GM23338 (cell line): ENCODE measurements at regions not wholly inside any gene's neighbourhood (a gene's known extent, or its start where the extent isn't known, plus 50 kb on each side); places are given as distances from the start of the nearest gene placed in this dataset.

Experiments used
- ATAC-seq: fragments of 200-7000 bp; cut with Tn5 transposase; 3 replicates; pipeline ENCODE4 v1.9.1; 2020
- DNase-seq: peaks from one replicate; pipeline ENCODE4 v3.0.0-alpha.2; 2015; ENCODE audit warnings: low spot score
- H2AFZ ChIP-seq: fragments of 200-600 bp; sonication (generic); 2 replicates; pipeline ENCODE4 v1.8.0; 2016; ENCODE audit warnings: antibody characterized with exemption, mild to moderate bottlenecking, moderate library complexity
- H3F3A ChIP-seq: fragments of 200-600 bp; sonication (generic); replicated peaks from 2 replicates; pipeline ENCODE4 v1.8.0; 2017; ENCODE audit warnings: antibody characterized with exemption, mixed run types, low read depth
- H3K27ac ChIP-seq: fragments of 200-600 bp; sonication (generic); 2 replicates; pipeline ENCODE4 v1.6.1; 2016; ENCODE audit warnings: low read depth
- H3K27me3 ChIP-seq: fragments of 200-600 bp; sonication (generic); 2 replicates; pipeline ENCODE4 v1.8.0; 2016; ENCODE audit warnings: mild to moderate bottlenecking, mixed run types, moderate library complexity; ENCODE audit not compliant: insufficient read depth
- H3K36me3 ChIP-seq: fragments of 200-600 bp; sonication (generic); 2 replicates; pipeline ENCODE4 v1.8.0; 2016; ENCODE audit warnings: mild to moderate bottlenecking; ENCODE audit not compliant: insufficient read depth
- H3K4me1 ChIP-seq: fragments of 200-600 bp; sonication (generic); 2 replicates; pipeline ENCODE4 v1.8.0; 2016; ENCODE audit warnings: mild to moderate bottlenecking, moderate library complexity; ENCODE audit not compliant: insufficient read depth
- H3K4me2 ChIP-seq: fragments of 200-600 bp; sonication (generic); 2 replicates; pipeline ENCODE4 v1.7.1; 2017; ENCODE audit warnings: mixed run types
- H3K4me3 ChIP-seq: fragments of 200-600 bp; sonication (generic); 2 replicates; pipeline ENCODE4 v1.6.1; 2016; ENCODE audit warnings: mixed run types
- H3K79me2 ChIP-seq: fragments of 200-600 bp; sonication (generic); replicated peaks from 2 replicates; pipeline ENCODE4 v1.8.0; 2017; ENCODE audit warnings: mild to moderate bottlenecking; ENCODE audit not compliant: insufficient read depth
- H3K9me2 ChIP-seq: fragments of 200-600 bp; sonication (generic); 2 replicates; pipeline ENCODE4 v1.8.0; 2017; ENCODE audit not compliant: insufficient read depth
- H4K20me1 ChIP-seq: fragments of 200-600 bp; sonication (generic); replicated peaks from 2 replicates; pipeline ENCODE4 v1.8.0; 2017; ENCODE audit warnings: mild to moderate bottlenecking; ENCODE audit not compliant: insufficient read depth
- H3K27ac Mint-ChIP-seq: 2 replicates; pipeline ENCODE4 v1.8.0; 2020; ENCODE audit warnings: inconsistent platforms, mild to moderate bottlenecking, moderate library complexity, mixed read lengths
- H3K27me3 Mint-ChIP-seq: 3 replicates; pipeline ENCODE4 v1.8.0; 2022; ENCODE audit warnings: low read depth, mild to moderate bottlenecking, moderate library complexity, mixed read lengths, inconsistent platforms; ENCODE audit not compliant: insufficient read depth, poor library complexity
- H3K36me3 Mint-ChIP-seq: 3 replicates; pipeline ENCODE4 v1.8.0; 2021; ENCODE audit warnings: low read depth, mild to moderate bottlenecking, inconsistent platforms, moderate library complexity, mixed read lengths
- H3K4me1 Mint-ChIP-seq: 3 replicates; pipeline ENCODE4 v1.8.0; 2020; ENCODE audit warnings: mild to moderate bottlenecking, inconsistent platforms, mixed read lengths
- H3K4me3 Mint-ChIP-seq: 3 replicates; pipeline ENCODE4 v1.8.0; 2021; ENCODE audit warnings: moderate library complexity, mild to moderate bottlenecking, inconsistent platforms, mixed read lengths
- H3K9me3 Mint-ChIP-seq: 3 replicates; pipeline ENCODE4 v1.8.0; 2020; ENCODE audit warnings: moderate library complexity, mild to moderate bottlenecking, inconsistent platforms, mixed read lengths
- EZH2 ChIP-seq: fragments of 200-600 bp; sonication (generic); IDR thresholded peaks from one replicate; pipeline ENCODE4 v1.8.0; 2017; ENCODE audit warnings: antibody characterized with exemption, mild to moderate bottlenecking, low read depth; ENCODE audit not compliant: unreplicated experiment
- EZH2phosphoT487 ChIP-seq: fragments of 200-600 bp; sonication (generic); IDR thresholded peaks from one replicate; pipeline ENCODE4 v1.8.1; 2018; ENCODE audit warnings: antibody characterized with exemption; ENCODE audit not compliant: unreplicated experiment
- JUNB ChIP-seq: IDR thresholded peaks from one replicate; pipeline ENCODE4 v1.6.1; 2016; ENCODE audit warnings: antibody characterized with exemption; ENCODE audit not compliant: unreplicated experiment
- NANOG ChIP-seq: IDR thresholded peaks from 2 replicates; pipeline ENCODE4 v1.6.1; 2016; ENCODE audit warnings: antibody characterized with exemption, borderline replicate concordance
- POLR2AphosphoS5 ChIP-seq: IDR thresholded peaks from 2 replicates; pipeline ENCODE4 v1.6.1; 2016; ENCODE audit warnings: antibody characterized with exemption, low read depth
- REST ChIP-seq: IDR thresholded peaks from one replicate; pipeline ENCODE4 v1.6.1; 2018; ENCODE audit warnings: antibody characterized with exemption; ENCODE audit not compliant: unreplicated experiment
- STAT1 ChIP-seq: IDR thresholded peaks from one replicate; pipeline ENCODE4 v1.6.1; 2016; ENCODE audit warnings: antibody characterized with exemption; ENCODE audit not compliant: unreplicated experiment
- ZNF114 ChIP-seq: fragments of 250-450 bp; sonication (Bioruptor Pico); IDR thresholded peaks from 2 replicates; pipeline ENCODE4 v1.5.0; 2020; ENCODE audit warnings: mild to moderate bottlenecking, moderate library complexity
- TF ChIP-seq, protein P1 (sequence below), 2 experiments: fragments of 200-600 bp in 1 of 2; sonication (generic) in 1 of 2; conservative IDR thresholded peaks; 2 replicates each; pipeline versions ENCODE4 v1.5.1 to v1.6.1; 2016 to 2017; ENCODE audit warnings: antibody characterized with exemption in 2 of 2, low read depth in 2 of 2, mild to moderate bottlenecking in 2 of 2, moderate library complexity in 1 of 2
- TF ChIP-seq, protein P2 (sequence below): fragments of 250-450 bp; sonication (Bioruptor Pico); IDR thresholded peaks from 2 replicates; pipeline ENCODE4 v1.5.0; 2020; ENCODE audit warnings: mild to moderate bottlenecking, moderate library complexity
- TF ChIP-seq, protein P3 (sequence below): IDR thresholded peaks from 2 replicates; pipeline ENCODE4 v1.6.1; 2016; ENCODE audit warnings: antibody characterized with exemption

DNA sequence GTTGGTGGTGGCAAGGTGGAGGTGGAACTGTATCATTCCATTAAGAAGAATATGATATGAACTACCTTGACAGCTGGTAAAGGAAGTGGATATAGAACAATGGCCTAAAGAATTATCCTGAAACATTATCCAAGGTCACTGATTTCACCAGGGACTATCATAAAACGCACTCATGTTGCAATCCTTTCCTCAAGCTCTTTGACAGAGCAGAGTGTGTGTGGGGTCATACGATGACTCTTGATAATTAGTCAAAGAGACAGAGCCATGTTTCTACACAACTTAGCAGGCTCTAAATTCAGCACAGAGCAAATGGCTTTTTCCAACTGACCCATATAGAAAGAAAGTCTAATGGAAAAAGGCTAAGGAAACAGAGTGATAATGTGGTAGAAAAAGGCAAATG, 126.4 kb upstream of the ANKFN1 start:
- Mint-ChIP-seq H3K36me3 (no peaks in the 10 kb centered on the region), H3K4me1 (no peaks in the 10 kb centered on the region), H3K27ac (no peak overlapping the region), H3K27me3 (no peaks in the 10 kb centered on the region), H3K4me3 (no peak overlapping the region), H3K9me3 (no peaks in the 10 kb centered on the region)
- H4K20me1 ChIP-seq, result no peaks in the 10 kb centered on the region
- H3K27me3 ChIP-seq, result no peaks in the 10 kb centered on the region
- TF ChIP-seq REST (no peak), ZNF114 (no peak), NANOG (no peak), EZH2phosphoT487 (no peak), POLR2AphosphoS5 (no peak), STAT1 (no peak), EZH2 (no peak), JUNB (no peak)
- TF ChIP-seq, protein P1, sequence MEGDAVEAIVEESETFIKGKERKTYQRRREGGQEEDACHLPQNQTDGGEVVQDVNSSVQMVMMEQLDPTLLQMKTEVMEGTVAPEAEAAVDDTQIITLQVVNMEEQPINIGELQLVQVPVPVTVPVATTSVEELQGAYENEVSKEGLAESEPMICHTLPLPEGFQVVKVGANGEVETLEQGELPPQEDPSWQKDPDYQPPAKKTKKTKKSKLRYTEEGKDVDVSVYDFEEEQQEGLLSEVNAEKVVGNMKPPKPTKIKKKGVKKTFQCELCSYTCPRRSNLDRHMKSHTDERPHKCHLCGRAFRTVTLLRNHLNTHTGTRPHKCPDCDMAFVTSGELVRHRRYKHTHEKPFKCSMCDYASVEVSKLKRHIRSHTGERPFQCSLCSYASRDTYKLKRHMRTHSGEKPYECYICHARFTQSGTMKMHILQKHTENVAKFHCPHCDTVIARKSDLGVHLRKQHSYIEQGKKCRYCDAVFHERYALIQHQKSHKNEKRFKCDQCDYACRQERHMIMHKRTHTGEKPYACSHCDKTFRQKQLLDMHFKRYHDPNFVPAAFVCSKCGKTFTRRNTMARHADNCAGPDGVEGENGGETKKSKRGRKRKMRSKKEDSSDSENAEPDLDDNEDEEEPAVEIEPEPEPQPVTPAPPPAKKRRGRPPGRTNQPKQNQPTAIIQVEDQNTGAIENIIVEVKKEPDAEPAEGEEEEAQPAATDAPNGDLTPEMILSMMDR (conservative IDR thresholded peaks at IDR 0.05; ENCODE audit: low read depth in 2 of 2), result no peak
- TF ChIP-seq, protein P2, sequence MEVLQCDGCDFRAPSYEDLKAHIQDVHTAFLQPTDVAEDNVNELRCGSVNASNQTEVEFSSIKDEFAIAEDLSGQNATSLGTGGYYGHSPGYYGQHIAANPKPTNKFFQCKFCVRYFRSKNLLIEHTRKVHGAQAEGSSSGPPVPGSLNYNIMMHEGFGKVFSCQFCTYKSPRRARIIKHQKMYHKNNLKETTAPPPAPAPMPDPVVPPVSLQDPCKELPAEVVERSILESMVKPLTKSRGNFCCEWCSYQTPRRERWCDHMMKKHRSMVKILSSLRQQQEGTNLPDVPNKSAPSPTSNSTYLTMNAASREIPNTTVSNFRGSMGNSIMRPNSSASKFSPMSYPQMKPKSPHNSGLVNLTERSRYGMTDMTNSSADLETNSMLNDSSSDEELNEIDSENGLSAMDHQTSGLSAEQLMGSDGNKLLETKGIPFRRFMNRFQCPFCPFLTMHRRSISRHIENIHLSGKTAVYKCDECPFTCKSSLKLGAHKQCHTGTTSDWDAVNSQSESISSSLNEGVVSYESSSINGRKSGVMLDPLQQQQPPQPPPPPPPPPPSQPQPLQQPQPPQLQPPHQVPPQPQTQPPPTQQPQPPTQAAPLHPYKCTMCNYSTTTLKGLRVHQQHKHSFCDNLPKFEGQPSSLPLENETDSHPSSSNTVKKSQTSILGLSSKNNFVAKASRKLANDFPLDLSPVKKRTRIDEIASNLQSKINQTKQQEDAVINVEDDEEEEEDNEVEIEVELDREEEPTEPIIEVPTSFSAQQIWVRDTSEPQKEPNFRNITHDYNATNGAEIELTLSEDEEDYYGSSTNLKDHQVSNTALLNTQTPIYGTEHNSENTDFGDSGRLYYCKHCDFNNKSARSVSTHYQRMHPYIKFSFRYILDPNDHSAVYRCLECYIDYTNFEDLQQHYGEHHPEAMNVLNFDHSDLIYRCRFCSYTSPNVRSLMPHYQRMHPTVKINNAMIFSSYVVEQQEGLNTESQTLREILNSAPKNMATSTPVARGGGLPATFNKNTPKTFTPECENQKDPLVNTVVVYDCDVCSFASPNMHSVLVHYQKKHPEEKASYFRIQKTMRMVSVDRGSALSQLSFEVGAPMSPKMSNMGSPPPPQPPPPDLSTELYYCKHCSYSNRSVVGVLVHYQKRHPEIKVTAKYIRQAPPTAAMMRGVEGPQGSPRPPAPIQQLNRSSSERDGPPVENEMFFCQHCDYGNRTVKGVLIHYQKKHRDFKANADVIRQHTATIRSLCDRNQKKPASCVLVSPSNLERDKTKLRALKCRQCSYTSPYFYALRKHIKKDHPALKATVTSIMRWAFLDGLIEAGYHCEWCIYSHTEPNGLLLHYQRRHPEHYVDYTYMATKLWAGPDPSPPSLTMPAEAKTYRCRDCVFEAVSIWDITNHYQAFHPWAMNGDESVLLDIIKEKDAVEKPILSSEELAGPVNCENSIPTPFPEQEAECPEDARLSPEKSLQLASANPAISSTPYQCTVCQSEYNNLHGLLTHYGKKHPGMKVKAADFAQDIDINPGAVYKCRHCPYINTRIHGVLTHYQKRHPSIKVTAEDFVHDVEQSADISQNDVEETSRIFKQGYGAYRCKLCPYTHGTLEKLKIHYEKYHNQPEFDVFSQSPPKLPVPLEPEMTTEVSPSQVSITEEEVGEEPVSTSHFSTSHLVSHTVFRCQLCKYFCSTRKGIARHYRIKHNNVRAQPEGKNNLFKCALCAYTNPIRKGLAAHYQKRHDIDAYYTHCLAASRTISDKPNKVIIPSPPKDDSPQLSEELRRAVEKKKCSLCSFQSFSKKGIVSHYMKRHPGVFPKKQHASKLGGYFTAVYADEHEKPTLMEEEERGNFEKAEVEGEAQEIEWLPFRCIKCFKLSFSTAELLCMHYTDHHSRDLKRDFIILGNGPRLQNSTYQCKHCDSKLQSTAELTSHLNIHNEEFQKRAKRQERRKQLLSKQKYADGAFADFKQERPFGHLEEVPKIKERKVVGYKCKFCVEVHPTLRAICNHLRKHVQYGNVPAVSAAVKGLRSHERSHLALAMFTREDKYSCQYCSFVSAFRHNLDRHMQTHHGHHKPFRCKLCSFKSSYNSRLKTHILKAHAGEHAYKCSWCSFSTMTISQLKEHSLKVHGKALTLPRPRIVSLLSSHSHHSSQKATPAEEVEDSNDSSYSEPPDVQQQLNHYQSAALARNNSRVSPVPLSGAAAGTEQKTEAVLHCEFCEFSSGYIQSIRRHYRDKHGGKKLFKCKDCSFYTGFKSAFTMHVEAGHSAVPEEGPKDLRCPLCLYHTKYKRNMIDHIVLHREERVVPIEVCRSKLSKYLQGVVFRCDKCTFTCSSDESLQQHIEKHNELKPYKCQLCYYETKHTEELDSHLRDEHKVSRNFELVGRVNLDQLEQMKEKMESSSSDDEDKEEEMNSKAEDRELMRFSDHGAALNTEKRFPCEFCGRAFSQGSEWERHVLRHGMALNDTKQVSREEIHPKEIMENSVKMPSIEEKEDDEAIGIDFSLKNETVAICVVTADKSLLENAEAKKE (CRISPR knock-in tag), result no peak
- TF ChIP-seq, protein P3, sequence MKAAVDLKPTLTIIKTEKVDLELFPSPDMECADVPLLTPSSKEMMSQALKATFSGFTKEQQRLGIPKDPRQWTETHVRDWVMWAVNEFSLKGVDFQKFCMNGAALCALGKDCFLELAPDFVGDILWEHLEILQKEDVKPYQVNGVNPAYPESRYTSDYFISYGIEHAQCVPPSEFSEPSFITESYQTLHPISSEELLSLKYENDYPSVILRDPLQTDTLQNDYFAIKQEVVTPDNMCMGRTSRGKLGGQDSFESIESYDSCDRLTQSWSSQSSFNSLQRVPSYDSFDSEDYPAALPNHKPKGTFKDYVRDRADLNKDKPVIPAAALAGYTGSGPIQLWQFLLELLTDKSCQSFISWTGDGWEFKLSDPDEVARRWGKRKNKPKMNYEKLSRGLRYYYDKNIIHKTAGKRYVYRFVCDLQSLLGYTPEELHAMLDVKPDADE, result no peak
- H3K4me1 ChIP-seq, result no peaks in the 10 kb centered on the region
- H3K36me3 ChIP-seq, result no peaks in the 10 kb centered on the region
- DNase-seq (no peak), ATAC-seq (no peak)
- no peaks in the 10 kb centered on the region for H3K79me2 ChIP-seq
- H2AFZ ChIP-seq, result no peak overlapping the region
- H3K9me2 ChIP-seq, result peaks cover 16% of the 10 kb centered on the region; the same call in 1 of the 2 replicates
- no peak overlapping the region for H3K4me3 ChIP-seq
- no peak overlapping the region for H3K4me2 ChIP-seq
- H3F3A ChIP-seq, result no peaks in the 10 kb centered on the region
- H3K27ac ChIP-seq, result no peak overlapping the region
